ENCODE measurements at regions not wholly inside any gene's neighbourhood (a gene's known extent, or its start where the extent isn't known, plus 50 kb on each side); places are given as distances from the start of the nearest gene placed in this dataset.

DNA sequence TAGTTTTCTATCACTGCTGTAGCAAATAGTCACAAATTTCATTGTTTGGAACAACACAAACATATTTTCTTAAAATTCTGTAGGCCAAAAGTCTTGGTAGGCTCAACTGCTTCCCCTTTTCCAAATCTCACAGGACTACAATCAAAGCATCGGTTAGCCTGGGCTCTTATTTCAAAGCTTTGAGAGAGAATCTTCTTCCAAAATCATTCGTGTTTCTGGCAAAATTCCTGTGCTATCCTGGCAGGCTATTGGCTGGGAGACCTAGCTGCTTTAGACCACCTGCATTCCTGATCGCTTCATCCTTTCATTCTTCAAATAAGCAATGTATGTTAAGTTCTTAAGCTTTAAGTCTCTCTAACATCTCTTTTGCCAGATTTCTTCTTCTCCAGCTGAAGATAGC, 629.8 kb upstream of the CDH18 start:
- TF ChIP-seq, protein P1, sequence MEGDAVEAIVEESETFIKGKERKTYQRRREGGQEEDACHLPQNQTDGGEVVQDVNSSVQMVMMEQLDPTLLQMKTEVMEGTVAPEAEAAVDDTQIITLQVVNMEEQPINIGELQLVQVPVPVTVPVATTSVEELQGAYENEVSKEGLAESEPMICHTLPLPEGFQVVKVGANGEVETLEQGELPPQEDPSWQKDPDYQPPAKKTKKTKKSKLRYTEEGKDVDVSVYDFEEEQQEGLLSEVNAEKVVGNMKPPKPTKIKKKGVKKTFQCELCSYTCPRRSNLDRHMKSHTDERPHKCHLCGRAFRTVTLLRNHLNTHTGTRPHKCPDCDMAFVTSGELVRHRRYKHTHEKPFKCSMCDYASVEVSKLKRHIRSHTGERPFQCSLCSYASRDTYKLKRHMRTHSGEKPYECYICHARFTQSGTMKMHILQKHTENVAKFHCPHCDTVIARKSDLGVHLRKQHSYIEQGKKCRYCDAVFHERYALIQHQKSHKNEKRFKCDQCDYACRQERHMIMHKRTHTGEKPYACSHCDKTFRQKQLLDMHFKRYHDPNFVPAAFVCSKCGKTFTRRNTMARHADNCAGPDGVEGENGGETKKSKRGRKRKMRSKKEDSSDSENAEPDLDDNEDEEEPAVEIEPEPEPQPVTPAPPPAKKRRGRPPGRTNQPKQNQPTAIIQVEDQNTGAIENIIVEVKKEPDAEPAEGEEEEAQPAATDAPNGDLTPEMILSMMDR (IDR thresholded peaks at IDR 0.05) = no peak
- TF ChIP-seq EP300 (IDR thresholded peaks at IDR 0.05; ENCODE audit: low read depth) (no peak), POLR2AphosphoS5 (IDR thresholded peaks at IDR 0.05) (no peak), POLR2A (IDR thresholded peaks at IDR 0.05) (no peak)

Data from transverse colon (tissue), 4 donors.